T-cell (primary cell): ENCODE measurements at regions not wholly inside any gene's neighbourhood (a gene's known extent, or its start where the extent isn't known, plus 50 kb on each side); places are given as distances from the start of the nearest gene placed in this dataset.

Source experiments
- ATAC-seq, 4 experiments: fragments of 200-7000 bp in 3 of 4; fragments of 150-1000 bp in 1 of 4; cut with Tn5 transposase; replicated peaks in 1 of 4; 1 replicate in 3 of 4; 2 replicates in 1 of 4; pipeline ENCODE4 v1.10.0; 2021; ENCODE audit warnings: moderate library complexity in 3 of 4, mild to moderate bottlenecking in 2 of 4, moderate number of reproducible peaks in 1 of 4
- CTCF ChIA-PET, 2 donors: fragments of 300-600 bp; sonication (Branson Sonifier 250); formaldehyde crosslinking; loops; one replicate each; lab custom pipeline; 2022; ENCODE audit warnings: antibody characterized with exemption in 2 of 2; lab: Charles Lee
- POLR2A ChIA-PET, 2 donors: fragments of 300-600 bp; sonication (Branson Sonifier 250); formaldehyde crosslinking; loops; one replicate each; lab custom pipeline; 2022; ENCODE audit warnings: antibody characterized with exemption in 2 of 2; lab: Charles Lee
- DNase-seq, 35 experiments: peaks; one replicate each; pipeline versions ENCODE4 v3.0.0 to v3.0.0-alpha.2; 2013 to 2023
- H3K27ac ChIP-seq: one replicate; pipeline ENCODE4 v1.5.1; 2013; ENCODE audit warnings: low read length
- H3K27me3 ChIP-seq, 2 experiments: replicated peaks in 1 of 2; 1 replicate in 1 of 2; 2 replicates in 1 of 2; pipeline versions ENCODE4 v1.6.1 to v1.7.0; 2013; ENCODE audit warnings: low read length in 1 of 2, mixed read lengths in 1 of 2; ENCODE audit not compliant: control insufficient read depth in 2 of 2, insufficient read depth in 2 of 2; ENCODE audit errors: extremely low read depth in 1 of 2
- H3K36me3 ChIP-seq, 2 donors: 1 replicate in 1 of 2; 2 replicates in 1 of 2; pipeline versions ENCODE4 v1.6.1 to v1.7.0; 2013; ENCODE audit warnings: low read length in 1 of 2; ENCODE audit not compliant: control insufficient read depth in 2 of 2, insufficient read depth in 1 of 2; ENCODE audit errors: extremely low read depth in 1 of 2
- H3K4me1 ChIP-seq, 2 experiments: 1 replicate in 1 of 2; 2 replicates in 1 of 2; pipeline versions ENCODE4 v1.6.1 to v1.7.0; 2013; ENCODE audit warnings: low read length in 2 of 2, mixed read lengths in 1 of 2; ENCODE audit not compliant: insufficient read depth in 2 of 2, control insufficient read depth in 1 of 2; ENCODE audit errors: extremely low read depth in 1 of 2
- H3K4me3 ChIP-seq, 2 donors: 1 replicate in 1 of 2; 2 replicates in 1 of 2; pipeline versions ENCODE4 v1.5.1 to v1.7.0; 2013; ENCODE audit warnings: mild to moderate bottlenecking in 2 of 2, low read length in 1 of 2, moderate library complexity in 1 of 2; ENCODE audit not compliant: control insufficient read depth in 1 of 2; ENCODE audit errors: extremely low read depth in 1 of 2
- H3K9me3 ChIP-seq: 2 replicates; pipeline ENCODE4 v1.7.0; 2013
- H3K27ac Mint-ChIP-seq, 2 donors: one replicate each; pipeline ENCODE4 v1.8.0; 2020 to 2021; ENCODE audit warnings: mild to moderate bottlenecking in 2 of 2, mixed read lengths in 2 of 2
- H3K27me3 Mint-ChIP-seq, 2 donors: one replicate each; pipeline ENCODE4 v1.8.0; 2021 to 2022; ENCODE audit warnings: mixed read lengths in 2 of 2
- H3K36me3 Mint-ChIP-seq: one replicate; pipeline ENCODE4 v1.8.0; 2021; ENCODE audit warnings: mixed read lengths
- H3K4me1 Mint-ChIP-seq, 3 donors: one replicate each; pipeline ENCODE4 v1.8.0; 2020 to 2022; ENCODE audit warnings: mixed read lengths in 3 of 3, mild to moderate bottlenecking in 1 of 3
- H3K4me3 Mint-ChIP-seq, 3 donors: one replicate each; pipeline ENCODE4 v1.8.0; 2020 to 2022; ENCODE audit warnings: mild to moderate bottlenecking in 3 of 3, mixed read lengths in 3 of 3, moderate library complexity in 3 of 3
- H3K9me3 Mint-ChIP-seq, 3 donors: one replicate each; pipeline ENCODE4 v1.8.0; 2020 to 2022; ENCODE audit warnings: mixed read lengths in 3 of 3
- WGBS: methylation state at CpG from one replicate; pipeline ENCODE4 v1.1.5; 2013; ENCODE audit warnings: missing lambda C conversion rate; ENCODE audit not compliant: insufficient coverage; 5-methylcytosine and 5-hydroxymethylcytosine counted together

GRCh38 chr5:44909004-44909403 lies 100.3 kb downstream of the MRPS30 start:
- no peak overlapping the region for H3K27ac ChIP-seq
- H3K9me3 ChIP-seq: no peaks in the 10 kb centered on the region
- Mint-ChIP-seq H3K27me3 (no peaks in the 10 kb centered on the region), H3K9me3 (no peaks in the 10 kb centered on the region), H3K36me3 (no peaks in the 10 kb centered on the region), H3K27ac (no peak overlapping the region), H3K4me1 (no peaks in the 10 kb centered on the region), H3K4me3 (no peak overlapping the region)
- H3K36me3 ChIP-seq: no peaks in the 10 kb centered on the region
- DNase-seq (no peak), ATAC-seq (no peak)
- no peak overlapping the region for H3K4me3 ChIP-seq
- ChIA-PET POLR2A (no interaction called here), CTCF (no interaction called here)
- H3K4me1 ChIP-seq: no peaks in the 10 kb centered on the region
- no peaks in the 10 kb centered on the region for H3K27me3 ChIP-seq
- WGBS: no CpG with 5 or more reads among the region's 1 CpG

DNA sequence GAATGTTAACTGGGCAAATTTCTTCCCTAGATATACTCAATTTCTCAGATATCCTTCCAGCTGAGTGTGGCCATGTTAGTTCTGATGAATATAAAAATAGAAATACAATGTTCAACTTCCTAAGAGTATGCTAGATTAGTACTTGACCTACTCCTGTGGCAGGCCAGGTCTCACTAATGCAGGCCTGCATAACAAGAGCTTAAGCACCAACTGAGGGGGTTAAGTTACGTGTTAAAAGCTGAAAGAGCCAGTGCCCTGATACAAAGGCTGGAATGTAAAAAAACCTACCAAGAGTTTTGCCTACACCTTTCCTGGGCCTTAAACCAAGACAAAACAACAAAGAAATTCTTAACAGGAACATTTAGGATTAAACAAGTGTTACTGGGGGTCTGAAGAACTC lies 102.8 kb downstream of the MRPS30 start:
- DNase-seq (no peak), ATAC-seq (no peak)
- no peaks in the 10 kb centered on the region for H3K4me1 Mint-ChIP-seq
- ChIA-PET CTCF (no interaction called here), POLR2A (interaction anchor here in 1 of 2 donors (0.6 kb wide), 1 partner anchor 28 kb away, joined by 3 read pairs; no protein-coding TSS in a partner anchor)
- Histone ChIP-seq H3K27ac (no peak overlapping the region), H3K4me3 (no peak overlapping the region), H3K27me3 (no peaks in the 10 kb centered on the region), H3K36me3 (no peaks in the 10 kb centered on the region), H3K9me3 (no peaks in the 10 kb centered on the region), H3K4me1 (no peaks in the 10 kb centered on the region)
- WGBS: no CpG with 5 or more reads among the region's 1 CpG
- H3K27ac Mint-ChIP-seq: no peak overlapping the region
- H3K4me3 Mint-ChIP-seq: no peak overlapping the region
- no peaks in the 10 kb centered on the region for H3K27me3 Mint-ChIP-seq
- peaks cover 0 to 3% (median 0%) of the 10 kb centered on the region in 3 donors for H3K9me3 Mint-ChIP-seq
- no peaks in the 10 kb centered on the region for H3K36me3 Mint-ChIP-seq

DNA sequence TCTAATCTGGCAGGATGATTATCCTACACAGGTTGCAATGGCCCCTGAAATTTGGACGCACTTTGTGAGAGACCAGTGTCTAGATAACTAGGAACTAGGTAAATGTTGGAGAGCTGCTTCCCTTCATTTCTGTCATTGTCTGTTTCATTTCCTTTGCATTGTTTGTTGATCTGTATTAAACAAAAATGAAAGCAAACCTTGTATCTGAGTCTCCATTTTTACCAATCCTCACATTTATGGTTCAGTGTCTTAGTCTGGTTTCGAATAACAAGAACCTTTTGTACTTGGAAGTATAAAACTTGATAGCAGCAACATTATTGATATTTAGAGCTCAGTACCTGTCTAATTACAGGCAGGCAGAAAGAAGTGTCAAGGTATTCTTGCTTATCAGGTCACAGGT lies 105.5 kb downstream of the MRPS30 start:
- Histone ChIP-seq H3K27me3 (no peaks in the 10 kb centered on the region), H3K4me1 (no peaks in the 10 kb centered on the region), H3K27ac (no peak overlapping the region), H3K4me3 (no peak overlapping the region), H3K9me3 (no peaks in the 10 kb centered on the region), H3K36me3 (no peaks in the 10 kb centered on the region)
- Mint-ChIP-seq H3K4me3 (no peak overlapping the region), H3K27ac (no peak overlapping the region), H3K27me3 (no peaks in the 10 kb centered on the region), H3K36me3 (no peaks in the 10 kb centered on the region), H3K4me1 (no peaks in the 10 kb centered on the region), H3K9me3 (peaks cover 0 to 4% (median 0%) of the 10 kb centered on the region in 3 donors)
- CTCF ChIA-PET: no interaction called here
- no CpG with 5 or more reads among the region's 2 CpGs for WGBS
- DNase-seq (no peak), ATAC-seq (no peak)
- POLR2A ChIA-PET: no interaction called here

- ChIA-PET CTCF (no interaction called here), POLR2A (interaction anchor here in 1 of 2 donors (0.7 kb wide), 1 partner anchor 569 kb away, joined by 4 read pairs; no protein-coding TSS in a partner anchor)
- Mint-ChIP-seq H3K4me3 (no peak overlapping the region), H3K36me3 (no peaks in the 10 kb centered on the region), H3K27ac (no peak overlapping the region), H3K4me1 (no peaks in the 10 kb centered on the region), H3K9me3 (peaks cover 3 to 13% (median 10%) of the 10 kb centered on the region in 3 donors), H3K27me3 (no peaks in the 10 kb centered on the region)
- 100% methylated on average over 1 of the region's 1 CpG for WGBS
- Histone ChIP-seq H3K27ac (no peak overlapping the region), H3K36me3 (no peaks in the 10 kb centered on the region), H3K4me1 (no peaks in the 10 kb centered on the region), H3K9me3 (no peaks in the 10 kb centered on the region), H3K4me3 (no peak overlapping the region), H3K27me3 (no peaks in the 10 kb centered on the region)
- DNase-seq: no peak
- no peak for ATAC-seq
These were observed 110.8 kb downstream of the MRPS30 start for GRCh38 chr5:44919560-44919959.

- Histone ChIP-seq H3K9me3 (peaks cover 2% of the 10 kb centered on the region), H3K27me3 (no peaks in the 10 kb centered on the region), H3K27ac (no peak overlapping the region), H3K4me1 (no peaks in the 10 kb centered on the region), H3K36me3 (no peaks in the 10 kb centered on the region), H3K4me3 (no peak overlapping the region)
- DNase-seq: no peak
- ChIA-PET CTCF (no interaction called here), POLR2A (no interaction called here)
- Mint-ChIP-seq H3K27ac (no peak overlapping the region), H3K4me1 (no peaks in the 10 kb centered on the region), H3K36me3 (no peaks in the 10 kb centered on the region), H3K9me3 (peaks cover 9 to 17% (median 9%) of the 10 kb centered on the region in 3 donors), H3K27me3 (no peaks in the 10 kb centered on the region), H3K4me3 (no peak overlapping the region)
- WGBS: no CpG with 5 or more reads among the region's 3 CpGs
- ATAC-seq: no peak
These were observed 118.5 kb downstream of the MRPS30 start for GRCh38 chr5:44927115-44927733.

- DNase-seq: no peak
- Mint-ChIP-seq H3K9me3 (peaks cover 7 to 15% (median 13%) of the 10 kb centered on the region in 3 donors), H3K36me3 (no peaks in the 10 kb centered on the region), H3K4me3 (no peak overlapping the region), H3K27ac (no peak overlapping the region), H3K4me1 (no peaks in the 10 kb centered on the region), H3K27me3 (peaks cover 0 to 1% of the 10 kb centered on the region in 2 donors)
- Histone ChIP-seq H3K27me3 (no peaks in the 10 kb centered on the region), H3K36me3 (no peaks in the 10 kb centered on the region), H3K4me1 (no peaks in the 10 kb centered on the region), H3K27ac (no peak overlapping the region), H3K4me3 (no peak overlapping the region), H3K9me3 (peaks cover 2% of the 10 kb centered on the region)
- ATAC-seq: no peak
- WGBS: no CpG with 5 or more reads among the region's 3 CpGs
- POLR2A ChIA-PET: no interaction called here
- CTCF ChIA-PET: no interaction called here
These were observed 124.3 kb downstream of the MRPS30 start for GRCh38 chr5:44932922-44933585.
